ENCODE measurements at regions not wholly inside any gene's neighbourhood (a gene's known extent, or its start where the extent isn't known, plus 50 kb on each side); places are given as distances from the start of the nearest gene placed in this dataset.

GRCh38 chr7:20466543-20467021 lies 135.9 kb downstream of the ITGB8 start:
- Mint-ChIP-seq H3K9me3 (peaks cover 5 to 10% of the 10 kb centered on the region in 2 donors), H3K4me3 (no peak overlapping the region), H3K27me3 (ENCODE audit: low read depth in 2 of 2) (no peaks in the 10 kb centered on the region), H3K4me1 (no peaks in the 10 kb centered on the region), H3K27ac (no peak overlapping the region), H3K36me3 (no peaks in the 10 kb centered on the region)
- intact Hi-C loops (cut with micrococcal nuclease), result no loop called here
- H3K27ac ChIP-seq (ENCODE audit: low read length), result peak overlapping the region; percentile 32
- H3K36me3 ChIP-seq (ENCODE audit: control insufficient read depth, insufficient read depth, low read length), result no peaks in the 10 kb centered on the region
- H3K27me3 ChIP-seq (ENCODE audit: control insufficient read depth, insufficient read depth, low read length), result no peaks in the 10 kb centered on the region
- no CpG with 5 or more reads among the region's 1 CpG for WGBS (ENCODE audit: insufficient coverage)
- DNase-seq (peak in 1 of 2 donors; percentile 5), ATAC-seq (peak in 2 of 3 donors; percentile 33 to 57)
- no peaks in the 10 kb centered on the region for H3K9me3 ChIP-seq (ENCODE audit: control insufficient read depth, insufficient read depth, low read length)
- no peaks in the 10 kb centered on the region for H3K4me1 ChIP-seq (ENCODE audit: control insufficient read depth, insufficient read depth, low read length)
- H3K4me3 ChIP-seq (ENCODE audit: low read length), result no peak overlapping the region
- no peak for TF ChIP-seq CTCF (IDR thresholded peaks at IDR 0.05)

DNA sequence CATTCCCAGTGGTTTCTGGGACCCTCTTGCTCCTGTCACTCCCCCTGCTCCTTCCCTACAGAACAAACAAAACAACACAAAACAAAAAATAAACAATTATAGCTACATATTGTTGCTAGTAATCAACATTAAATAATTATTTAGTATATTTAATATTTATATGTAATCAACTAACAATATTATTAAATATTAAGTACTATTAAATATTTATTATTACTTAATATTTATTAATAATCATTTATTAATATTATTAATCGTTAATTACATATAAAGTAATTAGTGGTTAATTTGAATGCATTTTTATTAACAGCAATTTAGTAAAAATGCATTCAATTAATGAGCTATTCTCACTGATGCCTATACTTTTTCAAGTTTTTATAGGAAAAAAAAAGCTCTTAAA lies 139.4 kb downstream of the ITGB8 start:
- no peaks in the 10 kb centered on the region for H3K9me3 ChIP-seq (ENCODE audit: control insufficient read depth, insufficient read depth, low read length)
- ATAC-seq (no peak), DNase-seq (no peak)
- no peaks in the 10 kb centered on the region for H3K27me3 ChIP-seq (ENCODE audit: control insufficient read depth, insufficient read depth, low read length)
- intact Hi-C loops (cut with micrococcal nuclease), result no loop called here
- H3K36me3 ChIP-seq (ENCODE audit: control insufficient read depth, insufficient read depth, low read length), result no peaks in the 10 kb centered on the region
- no peak for TF ChIP-seq CTCF (IDR thresholded peaks at IDR 0.05)
- Mint-ChIP-seq H3K9me3 (peaks cover 3 to 15% of the 10 kb centered on the region in 2 donors), H3K4me1 (no peaks in the 10 kb centered on the region), H3K36me3 (no peaks in the 10 kb centered on the region), H3K4me3 (no peak overlapping the region), H3K27ac (no peak overlapping the region), H3K27me3 (ENCODE audit: low read depth in 2 of 2) (no peaks in the 10 kb centered on the region)
- H3K27ac ChIP-seq (ENCODE audit: low read length), result no peak overlapping the region
- WGBS (ENCODE audit: insufficient coverage), result no CpG with 5 or more reads among the region's 1 CpG
- H3K4me1 ChIP-seq (ENCODE audit: control insufficient read depth, insufficient read depth, low read length), result no peaks in the 10 kb centered on the region
- no peak overlapping the region for H3K4me3 ChIP-seq (ENCODE audit: low read length)

DNA sequence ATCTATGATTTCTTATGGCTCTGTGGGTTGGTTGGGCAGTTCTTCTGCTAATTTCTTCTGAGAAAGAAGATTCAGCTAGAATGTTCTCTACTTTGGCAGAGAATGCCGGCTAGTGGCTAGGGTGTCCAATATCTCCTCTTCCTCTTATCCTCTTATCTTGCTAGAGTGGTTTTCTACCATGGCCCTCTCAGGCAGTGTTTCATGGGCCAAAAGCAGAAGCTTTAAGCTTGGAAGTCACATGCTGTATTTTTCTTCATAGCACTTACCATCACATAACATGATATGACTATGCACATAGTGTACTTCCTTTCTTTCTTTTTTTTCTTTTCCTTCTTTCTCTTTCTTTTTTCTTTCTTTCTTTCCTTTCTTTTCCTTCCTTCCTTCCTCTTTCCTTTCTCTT lies 140.0 kb downstream of the ITGB8 start:
- Histone ChIP-seq H3K4me3 (ENCODE audit: low read length) (no peak overlapping the region), H3K36me3 (ENCODE audit: control insufficient read depth, insufficient read depth, low read length) (no peaks in the 10 kb centered on the region), H3K9me3 (ENCODE audit: control insufficient read depth, insufficient read depth, low read length) (no peaks in the 10 kb centered on the region), H3K4me1 (ENCODE audit: control insufficient read depth, insufficient read depth, low read length) (no peaks in the 10 kb centered on the region), H3K27ac (ENCODE audit: low read length) (no peak overlapping the region), H3K27me3 (ENCODE audit: control insufficient read depth, insufficient read depth, low read length) (no peaks in the 10 kb centered on the region)
- no peak overlapping the region for H3K4me3 Mint-ChIP-seq
- no peaks in the 10 kb centered on the region for H3K4me1 Mint-ChIP-seq
- H3K9me3 Mint-ChIP-seq, result peaks cover 3 to 15% of the 10 kb centered on the region in 2 donors
- no peak overlapping the region for H3K27ac Mint-ChIP-seq
- intact Hi-C loops (cut with micrococcal nuclease), result no loop called here
- DNase-seq (no peak), ATAC-seq (peak in 1 of 3 donors; percentile 90)
- H3K27me3 Mint-ChIP-seq (ENCODE audit: low read depth in 2 of 2), result no peaks in the 10 kb centered on the region
- TF ChIP-seq CTCF (IDR thresholded peaks at IDR 0.05), result no peak
- WGBS (ENCODE audit: insufficient coverage), result 57% methylated on average over 1 of the region's 1 CpG
- H3K36me3 Mint-ChIP-seq, result no peaks in the 10 kb centered on the region

- intact Hi-C loops (cut with micrococcal nuclease), result no loop called here
- no peaks in the 10 kb centered on the region for H3K9me3 ChIP-seq (ENCODE audit: control insufficient read depth, insufficient read depth, low read length)
- H3K27me3 Mint-ChIP-seq (ENCODE audit: low read depth in 2 of 2), result no peaks in the 10 kb centered on the region
- no peak overlapping the region for H3K4me3 ChIP-seq (ENCODE audit: low read length)
- H3K27ac Mint-ChIP-seq, result no peak overlapping the region
- H3K4me1 Mint-ChIP-seq, result no peaks in the 10 kb centered on the region
- no peak overlapping the region for H3K27ac ChIP-seq (ENCODE audit: low read length)
- ATAC-seq, result no peak
- H3K4me3 Mint-ChIP-seq, result no peak overlapping the region
- no peak for TF ChIP-seq CTCF (IDR thresholded peaks at IDR 0.05)
- peaks cover 3 to 17% of the 10 kb centered on the region in 2 donors for H3K9me3 Mint-ChIP-seq
- no peak for DNase-seq
- H3K36me3 Mint-ChIP-seq, result no peaks in the 10 kb centered on the region
- 80% methylated on average over 2 of the region's 2 CpGs for WGBS (ENCODE audit: insufficient coverage)
- H3K27me3 ChIP-seq (ENCODE audit: control insufficient read depth, insufficient read depth, low read length), result no peaks in the 10 kb centered on the region
- no peaks in the 10 kb centered on the region for H3K4me1 ChIP-seq (ENCODE audit: control insufficient read depth, insufficient read depth, low read length)
- H3K36me3 ChIP-seq (ENCODE audit: control insufficient read depth, insufficient read depth, low read length), result no peaks in the 10 kb centered on the region
Observed at GRCh38 chr7:20474249-20474648, 141.2 kb upstream of the ABCB5 start.

All from natural killer cell (primary cell).